Omental fat pad (tissue), 3 donors: ENCODE measurements at regions not wholly inside any gene's neighbourhood (a gene's known extent, or its start where the extent isn't known, plus 50 kb on each side); places are given as distances from the start of the nearest gene placed in this dataset.
A peak's percentile ranks its signal among the peaks of the same experiment; 100 is the strongest.

Source experiments
- ATAC-seq: fragments of 150-250 bp; one replicate; pipeline ENCODE4 v1.9.1; 2016; ENCODE audit warnings: mild to moderate bottlenecking, moderate library complexity; ENCODE audit not compliant: low FRiP score
- DNase-seq: peaks from one replicate; pipeline ENCODE4 v3.0.0-alpha.2; 2019; ENCODE audit warnings: low spot score
- TF ChIP-seq, protein P1 (sequence below), 3 donors: fragments of 450-650 bp; IDR thresholded peaks; one replicate each; pipeline ENCODE4 v1.5.1; 2016 to 2017; ENCODE audit warnings: antibody characterized with exemption in 3 of 3, mild to moderate bottlenecking in 3 of 3, moderate library complexity in 2 of 3

DNA sequence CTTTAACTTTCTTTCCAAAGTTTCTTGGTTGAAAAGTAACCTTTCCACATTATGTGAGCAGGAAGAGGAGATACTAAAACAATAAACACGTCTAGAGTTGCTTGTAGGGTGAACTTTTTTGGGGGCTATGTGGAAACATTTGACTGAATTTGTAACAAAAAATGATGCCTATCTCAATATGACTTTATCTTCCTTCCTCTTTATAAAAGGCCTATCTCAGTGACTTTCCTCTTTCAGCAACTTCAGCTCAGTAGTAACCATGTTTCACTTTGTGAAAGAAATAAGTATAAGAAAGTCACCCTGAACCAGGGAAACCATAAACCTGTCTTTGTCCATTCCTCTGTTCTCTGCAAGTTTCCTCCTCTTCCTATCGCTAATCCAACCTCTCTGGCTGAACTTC lies 124.7 kb upstream of the TMEM164 start:
- no peak for DNase-seq
- TF ChIP-seq, protein P1, sequence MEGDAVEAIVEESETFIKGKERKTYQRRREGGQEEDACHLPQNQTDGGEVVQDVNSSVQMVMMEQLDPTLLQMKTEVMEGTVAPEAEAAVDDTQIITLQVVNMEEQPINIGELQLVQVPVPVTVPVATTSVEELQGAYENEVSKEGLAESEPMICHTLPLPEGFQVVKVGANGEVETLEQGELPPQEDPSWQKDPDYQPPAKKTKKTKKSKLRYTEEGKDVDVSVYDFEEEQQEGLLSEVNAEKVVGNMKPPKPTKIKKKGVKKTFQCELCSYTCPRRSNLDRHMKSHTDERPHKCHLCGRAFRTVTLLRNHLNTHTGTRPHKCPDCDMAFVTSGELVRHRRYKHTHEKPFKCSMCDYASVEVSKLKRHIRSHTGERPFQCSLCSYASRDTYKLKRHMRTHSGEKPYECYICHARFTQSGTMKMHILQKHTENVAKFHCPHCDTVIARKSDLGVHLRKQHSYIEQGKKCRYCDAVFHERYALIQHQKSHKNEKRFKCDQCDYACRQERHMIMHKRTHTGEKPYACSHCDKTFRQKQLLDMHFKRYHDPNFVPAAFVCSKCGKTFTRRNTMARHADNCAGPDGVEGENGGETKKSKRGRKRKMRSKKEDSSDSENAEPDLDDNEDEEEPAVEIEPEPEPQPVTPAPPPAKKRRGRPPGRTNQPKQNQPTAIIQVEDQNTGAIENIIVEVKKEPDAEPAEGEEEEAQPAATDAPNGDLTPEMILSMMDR (IDR thresholded peaks at IDR 0.05) = no peak
- ATAC-seq = no peak

DNA sequence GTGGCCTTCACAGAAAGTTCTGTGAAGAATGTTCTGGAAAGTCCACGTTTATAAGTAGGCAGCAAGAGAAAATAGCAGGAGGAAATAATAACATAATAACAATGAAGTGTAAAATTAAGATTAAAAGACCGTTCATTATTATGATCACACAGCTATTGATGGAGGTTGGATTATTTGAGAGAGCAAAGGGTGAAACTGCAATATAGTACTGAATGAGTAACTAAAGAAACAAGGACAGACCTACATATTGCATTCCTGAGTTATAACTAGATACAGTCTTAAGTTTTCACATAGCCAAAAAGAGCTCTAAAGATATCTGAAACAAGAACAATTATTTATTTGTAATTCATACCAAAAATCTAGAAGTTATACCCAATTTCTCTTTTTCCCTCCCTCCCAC lies 122.9 kb upstream of the TMEM164 start:
- no peak for DNase-seq
- TF ChIP-seq, protein P1 (IDR thresholded peaks at IDR 0.05) = no peak

DNA sequence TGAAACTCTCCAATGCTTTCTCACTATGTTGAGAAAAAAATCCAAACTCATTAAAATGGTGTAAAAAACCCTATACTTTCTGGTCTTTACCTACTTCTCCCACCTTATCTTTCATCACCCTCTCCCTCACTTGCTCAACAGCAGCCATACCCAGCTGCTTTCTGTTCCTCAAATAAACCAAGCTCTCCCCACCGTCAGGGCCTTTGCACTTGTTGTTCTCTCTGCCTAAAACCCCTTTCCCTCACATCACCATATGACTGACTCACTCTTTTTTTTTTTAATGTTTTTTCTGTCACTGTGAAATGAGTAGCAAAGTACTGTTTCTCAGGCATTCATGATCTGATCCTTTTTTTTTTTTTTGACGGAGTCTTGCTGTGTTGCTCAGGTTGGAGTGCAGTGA lies 122.3 kb upstream of the TMEM164 start:
- TF ChIP-seq, protein P1 (IDR thresholded peaks at IDR 0.05) = no peak
- ATAC-seq (no peak), DNase-seq (no peak)

More for the DNA sequence above, 122.9 kb upstream of the TMEM164 start:
- ATAC-seq = no peak

DNA sequence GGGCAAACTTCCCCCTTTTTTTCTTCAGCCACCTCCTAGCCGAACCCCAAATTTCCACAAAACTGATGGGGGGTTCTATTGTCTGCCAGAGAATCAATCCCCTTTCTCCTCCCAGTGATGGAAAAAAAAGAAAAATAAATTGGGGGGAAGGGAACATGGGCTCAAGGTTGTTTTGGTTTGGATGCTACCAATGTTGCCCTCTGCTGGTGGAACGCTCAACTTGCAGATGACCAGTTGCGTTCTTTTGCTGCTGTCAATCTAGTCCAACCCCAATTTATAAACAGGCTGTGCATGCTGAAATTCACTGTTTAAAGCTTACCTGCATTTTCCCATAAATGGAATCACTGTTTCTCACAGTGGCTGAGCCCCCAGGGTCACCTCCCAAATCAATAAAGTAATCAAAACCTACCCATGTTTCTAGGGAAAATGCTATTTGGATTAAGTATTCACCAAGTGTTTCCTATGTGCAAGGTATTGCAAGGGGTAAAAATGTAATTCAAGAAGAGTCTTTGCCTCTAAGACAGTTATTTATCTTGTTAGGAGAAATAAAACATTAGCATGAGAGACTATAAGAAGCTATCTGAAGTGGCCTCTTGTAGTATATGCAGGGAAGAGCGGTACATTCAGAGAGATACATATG lies 116.7 kb upstream of the TMEM164 start:
- TF ChIP-seq, protein P1 (IDR thresholded peaks at IDR 0.05) = peak in 1 of 3 donors; percentile 10
- ATAC-seq = no peak

DNA sequence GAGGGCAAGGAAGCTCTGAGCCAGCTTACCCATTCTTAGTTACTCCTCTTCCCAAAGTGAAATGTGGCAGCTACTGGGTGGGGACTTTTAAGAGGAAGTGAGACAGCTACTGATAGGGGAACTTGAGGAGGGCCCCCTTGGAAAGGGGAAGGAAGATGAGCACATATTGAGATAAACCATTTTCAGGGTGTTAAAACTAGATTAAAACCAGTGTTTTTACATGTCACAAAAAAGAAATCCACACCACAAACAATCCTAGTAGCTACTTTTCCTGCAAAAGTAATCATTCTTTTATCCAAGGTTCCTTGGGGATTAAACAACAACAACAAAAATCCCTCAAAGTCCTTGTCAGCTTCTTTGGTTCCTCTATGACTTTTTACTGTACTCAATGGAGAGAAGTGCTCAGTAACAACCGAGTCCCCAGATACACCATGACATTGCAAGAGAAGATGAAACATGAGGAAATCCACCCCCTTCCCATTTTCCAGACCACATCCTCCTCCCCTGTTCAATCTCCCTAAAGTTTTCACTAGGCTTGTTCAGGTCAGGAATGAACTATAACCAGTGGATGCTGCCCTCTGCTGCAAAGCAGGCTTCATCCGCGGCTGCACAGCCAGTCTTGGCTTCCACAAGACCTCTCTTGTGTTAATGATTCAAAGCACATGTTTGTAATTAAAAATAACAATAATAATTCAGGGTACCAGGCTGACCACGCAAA lies 113.5 kb upstream of the TMEM164 start:
- no peak for ATAC-seq
- no peak for DNase-seq
- TF ChIP-seq, protein P1 (IDR thresholded peaks at IDR 0.05) = no peak

More for the DNA sequence above, 116.7 kb upstream of the TMEM164 start:
- DNase-seq = no peak

DNA sequence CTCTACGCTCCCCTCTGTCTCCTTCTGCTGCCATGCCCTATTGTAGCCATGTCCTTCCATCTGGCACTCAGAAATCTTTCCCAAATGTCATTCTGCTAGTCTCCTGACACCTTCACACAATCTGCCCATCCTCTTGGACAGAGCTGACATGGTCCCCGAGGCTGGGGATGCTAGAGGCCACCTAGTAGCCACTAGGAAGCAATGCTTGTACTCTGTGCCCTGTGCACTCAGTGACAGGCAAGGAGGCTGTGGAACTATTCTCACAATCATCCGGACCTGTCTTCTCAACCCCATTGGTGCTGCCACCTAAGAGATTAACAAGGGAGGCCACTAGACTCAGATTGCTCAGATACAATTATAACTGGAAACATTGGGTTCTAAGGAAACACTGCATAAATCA lies 112.6 kb upstream of the TMEM164 start:
- TF ChIP-seq, protein P1 (IDR thresholded peaks at IDR 0.05) = no peak
- no peak for ATAC-seq
- DNase-seq = no peak
